HG03066 (cell line): ENCODE measurements at regions not wholly inside any gene's neighbourhood (a gene's known extent, or its start where the extent isn't known, plus 50 kb on each side); places are given as distances from the start of the nearest gene placed in this dataset.
"Not testable (repeated sequence)": the region's sequence is repeated elsewhere in the genome, so short reads cannot be mapped to it uniquely, and the experiment has no call there.

ENCODE experiments used
- ATAC-seq: cut with Tn5 transposase; IDR thresholded peaks from one replicate; pipeline ENCODE4 v1.9.1; 2021; ENCODE audit warnings: low read depth; ENCODE audit not compliant: unreplicated experiment

GRCh38 chr17:70423562-70423961 lies 254.2 kb downstream of the KCNJ2 start:
- no peak for ATAC-seq

DNA sequence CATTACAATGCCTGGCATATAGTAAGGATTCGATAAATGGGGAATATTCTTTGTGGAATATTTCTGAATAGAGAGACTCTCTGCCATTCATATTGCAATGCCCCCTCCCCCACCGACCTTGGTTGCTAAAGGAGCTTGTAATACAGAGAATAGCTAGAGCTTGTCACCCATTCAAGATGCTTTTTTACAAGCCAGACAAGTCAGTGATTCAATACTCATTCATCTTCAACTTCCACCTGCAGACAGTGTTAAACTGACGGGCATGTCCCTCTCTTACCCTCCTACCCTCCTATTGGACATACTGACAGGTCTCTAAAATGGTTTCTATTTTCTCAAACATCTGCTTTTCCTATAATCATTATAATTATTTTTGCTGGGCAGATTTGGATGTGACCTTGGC lies 257.4 kb downstream of the KCNJ2 start:
- ATAC-seq: no peak

- ATAC-seq: no peak
Observed at GRCh38 chr17:70434536-70435490, 265.5 kb downstream of the KCNJ2 start.

- no peak for ATAC-seq
Observed at GRCh38 chr17:70437656-70438055, 268.3 kb downstream of the KCNJ2 start.

DNA sequence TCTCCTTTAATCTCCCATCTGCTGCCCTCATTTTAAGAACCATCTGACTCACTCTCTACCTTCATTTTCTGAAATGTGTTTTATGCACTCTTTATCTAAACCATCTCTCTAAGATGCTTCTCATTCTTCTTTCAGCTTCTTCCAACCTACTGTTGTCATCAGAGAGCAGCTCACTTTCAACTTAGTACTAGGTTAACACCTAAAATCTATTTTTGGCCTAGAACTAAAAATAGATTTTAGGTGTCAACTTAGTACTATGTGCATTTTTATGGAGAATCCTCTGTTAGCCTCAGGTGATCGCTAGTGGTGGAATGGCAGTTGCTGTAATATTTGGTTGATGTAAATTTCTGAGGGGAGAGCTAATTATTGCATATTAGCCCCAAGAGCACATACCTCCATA lies 277.1 kb downstream of the KCNJ2 start:
- ATAC-seq: no peak

GRCh38 chr17:70447588-70447987 lies 278.3 kb downstream of the KCNJ2 start:
- ATAC-seq: no peak

GRCh38 chr17:70453075-70453474 lies 283.7 kb downstream of the KCNJ2 start:
- ATAC-seq: not testable (repeated sequence)

DNA sequence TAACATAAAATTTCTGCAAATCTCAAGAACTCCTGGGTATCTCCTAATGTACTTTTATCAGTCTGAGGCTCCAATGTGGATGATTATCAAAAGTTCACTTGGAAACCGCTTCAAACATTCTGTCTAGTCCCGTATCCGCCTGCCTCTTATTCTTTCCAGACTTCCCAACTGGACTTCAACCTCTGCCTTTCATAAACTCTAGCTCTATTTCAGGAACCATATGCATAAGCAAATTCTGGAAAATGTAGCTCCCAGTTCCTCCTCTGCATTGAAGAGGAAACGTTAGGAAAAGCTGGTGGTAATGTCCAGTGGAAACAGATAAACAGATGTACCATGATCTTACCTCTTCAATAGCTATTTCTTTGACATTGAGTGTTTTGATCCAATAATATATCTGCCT lies 285.0 kb downstream of the KCNJ2 start:
- ATAC-seq: no peak

DNA sequence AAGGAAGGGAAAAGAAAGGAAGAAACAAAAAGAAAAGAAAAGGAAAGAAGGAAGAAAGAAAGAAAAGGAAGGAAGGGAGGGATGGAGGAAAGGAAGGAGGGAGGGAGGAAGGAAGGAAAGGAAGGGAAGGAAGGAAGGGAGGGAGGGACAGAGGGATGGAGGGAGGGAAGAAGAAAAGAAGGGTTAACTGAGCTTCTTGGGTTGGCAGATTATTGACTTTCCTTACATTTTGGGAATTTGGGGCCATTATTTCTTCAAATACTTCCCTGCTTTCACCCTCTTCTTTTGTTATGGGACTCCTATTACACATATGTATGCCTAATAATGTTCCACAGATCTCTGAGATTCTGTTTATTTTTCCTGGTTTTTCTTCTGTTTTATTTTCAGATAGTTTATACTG lies 285.6 kb downstream of the KCNJ2 start:
- ATAC-seq: no peak

- no peak for ATAC-seq
Observed at GRCh38 chr17:70464995-70465394, 295.7 kb downstream of the KCNJ2 start.

GRCh38 chr17:70468661-70469060 lies 299.3 kb downstream of the KCNJ2 start:
- no peak for ATAC-seq

GRCh38 chr17:70473049-70473448 lies 303.7 kb downstream of the KCNJ2 start:
- ATAC-seq: no peak

GRCh38 chr17:70476368-70476767 lies 307.0 kb downstream of the KCNJ2 start:
- no peak for ATAC-seq

- ATAC-seq: no peak
Observed at GRCh38 chr17:70478902-70479301, 309.6 kb downstream of the KCNJ2 start.

GRCh38 chr17:70479779-70480178 lies 310.4 kb downstream of the KCNJ2 start:
- ATAC-seq: no peak

DNA sequence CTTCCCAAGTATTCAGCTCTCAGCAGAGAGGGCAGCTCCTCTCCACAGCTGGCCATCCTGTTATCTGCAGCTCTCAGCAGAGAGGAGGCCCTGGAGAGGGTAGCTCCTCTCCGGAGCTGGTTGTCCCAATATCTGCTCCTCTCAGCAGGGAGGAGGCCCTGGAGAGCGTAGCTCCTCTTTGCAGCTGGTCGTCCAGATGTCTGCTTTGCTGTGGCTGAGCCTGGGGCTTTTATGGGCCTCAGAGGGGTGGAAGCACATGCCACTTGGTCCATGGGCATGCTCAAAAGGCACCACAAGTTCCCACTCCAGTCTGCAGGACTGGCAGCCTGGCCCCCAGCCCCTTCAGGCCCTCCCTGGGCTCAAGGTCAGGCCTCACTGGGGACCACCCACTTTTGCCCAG lies 314.3 kb downstream of the KCNJ2 start:
- no peak for ATAC-seq

GRCh38 chr17:70484050-70484449 lies 314.7 kb downstream of the KCNJ2 start:
- ATAC-seq: no peak

- ATAC-seq: no peak
Observed at GRCh38 chr17:70484496-70484895, 315.2 kb downstream of the KCNJ2 start.

- no peak for ATAC-seq
Observed at GRCh38 chr17:70492368-70492767, 323.0 kb downstream of the KCNJ2 start.

- no peak for ATAC-seq
Observed at GRCh38 chr17:70493277-70493874, 324.0 kb downstream of the KCNJ2 start.

GRCh38 chr17:70498631-70499030 lies 329.3 kb downstream of the KCNJ2 start:
- ATAC-seq: no peak
